H9 (cell line): ENCODE measurements at regions not wholly inside any gene's neighbourhood (a gene's known extent, or its start where the extent isn't known, plus 50 kb on each side); places are given as distances from the start of the nearest gene placed in this dataset.

Experiments used
- DNase-seq: peaks from one replicate; pipeline ENCODE4 v3.0.0-alpha.2; 2017
- H2AFZ ChIP-seq: one replicate; pipeline ENCODE4 v1.6.1; 2013; ENCODE audit warnings: mild to moderate bottlenecking, low read length, control low read depth, moderate library complexity
- H2AK5ac ChIP-seq: 2 replicates; pipeline ENCODE4 v1.6.1; 2013; ENCODE audit warnings: low read length, control low read depth, mixed read lengths; ENCODE audit not compliant: insufficient read length
- H2BK120ac ChIP-seq: one replicate; pipeline ENCODE4 v1.6.1; 2013; ENCODE audit warnings: low read depth, mild to moderate bottlenecking, low read length, control low read depth, inconsistent platforms; ENCODE audit not compliant: poor library complexity, severe bottlenecking
- H2BK12ac ChIP-seq: 2 replicates; pipeline ENCODE4 v1.6.1; 2013; ENCODE audit warnings: low read length, control low read depth, mixed read lengths, low read depth; ENCODE audit not compliant: insufficient read length
- H2BK15ac ChIP-seq: 2 replicates; pipeline ENCODE4 v1.6.1; 2013; ENCODE audit warnings: low read depth, low read length, control low read depth
- H2BK20ac ChIP-seq: one replicate; pipeline ENCODE4 v1.6.1; 2013; ENCODE audit warnings: low read depth, mild to moderate bottlenecking, low read length, control low read depth, inconsistent platforms; ENCODE audit not compliant: poor library complexity, severe bottlenecking
- H2BK5ac ChIP-seq: 2 replicates; pipeline ENCODE4 v1.6.1; 2013; ENCODE audit warnings: low read length, control low read depth, mixed read lengths; ENCODE audit not compliant: insufficient read length
- H3K14ac ChIP-seq: 2 replicates; pipeline ENCODE4 v1.6.1; 2013; ENCODE audit warnings: low read length, control low read depth; ENCODE audit not compliant: insufficient read depth
- H3K18ac ChIP-seq: 2 replicates; pipeline ENCODE4 v1.6.1; 2013; ENCODE audit warnings: low read depth, mild to moderate bottlenecking, mixed read lengths, low read length, control low read depth; ENCODE audit not compliant: insufficient read length
- H3K23ac ChIP-seq: 2 replicates; pipeline ENCODE4 v1.6.1; 2013; ENCODE audit warnings: low read length, control low read depth, mixed read lengths, low read depth; ENCODE audit not compliant: insufficient read length
- H3K23me2 ChIP-seq: 2 replicates; pipeline ENCODE4 v1.6.1; 2013; ENCODE audit warnings: low read depth, mild to moderate bottlenecking, mixed read lengths, low read length, control low read depth; ENCODE audit not compliant: insufficient read length, poor library complexity, severe bottlenecking
- H3K27ac ChIP-seq: 2 replicates; pipeline ENCODE4 v1.5.1; 2013; ENCODE audit warnings: low read length, control low read depth, mixed read lengths, low read depth; ENCODE audit not compliant: insufficient read length
- H3K27me3 ChIP-seq: 2 replicates; pipeline ENCODE4 v1.6.1; 2013; ENCODE audit warnings: low read length, control low read depth, inconsistent platforms; ENCODE audit not compliant: insufficient read depth
- H3K4ac ChIP-seq: 2 replicates; pipeline ENCODE4 v1.6.1; 2013; ENCODE audit warnings: low read depth, mild to moderate bottlenecking, control low read depth, inconsistent platforms, low read length, moderate library complexity
- H3K4me1 ChIP-seq: 2 replicates; pipeline ENCODE4 v1.6.1; 2013; ENCODE audit warnings: low read length, control low read depth, inconsistent platforms; ENCODE audit not compliant: insufficient read depth
- H3K4me2 ChIP-seq: 2 replicates; pipeline ENCODE4 v1.6.1; 2013; ENCODE audit warnings: low read length, control low read depth, mixed read lengths; ENCODE audit not compliant: insufficient read length, insufficient read depth
- H3K56ac ChIP-seq: 2 replicates; pipeline ENCODE4 v1.6.1; 2013; ENCODE audit warnings: low read depth, mild to moderate bottlenecking, mixed read lengths, low read length, control low read depth; ENCODE audit not compliant: insufficient read length
- H3K79me1 ChIP-seq: 2 replicates; pipeline ENCODE4 v1.6.1; 2013; ENCODE audit warnings: low read depth, mild to moderate bottlenecking, moderate library complexity, low read length, control low read depth, inconsistent platforms; ENCODE audit not compliant: insufficient read depth, poor library complexity, severe bottlenecking
- H3K79me2 ChIP-seq: 2 replicates; pipeline ENCODE4 v1.6.1; 2013; ENCODE audit warnings: low read length, control low read depth, inconsistent platforms; ENCODE audit not compliant: insufficient read depth
- H3K9ac ChIP-seq: 2 replicates; pipeline ENCODE4 v1.6.1; 2013; ENCODE audit warnings: low read length, control low read depth, mixed read lengths; ENCODE audit not compliant: insufficient read length; ENCODE audit errors: extremely low read depth
- H3K9me3 ChIP-seq: one replicate; pipeline ENCODE4 v1.6.1; 2013; ENCODE audit warnings: low read depth, low read length, inconsistent platforms; ENCODE audit not compliant: control insufficient read depth
- H3T11ph ChIP-seq: one replicate; pipeline ENCODE4 v1.6.1; 2013; ENCODE audit warnings: mild to moderate bottlenecking, low read length, control low read depth, inconsistent platforms
- H4K20me1 ChIP-seq: one replicate; pipeline ENCODE4 v1.6.1; 2013; ENCODE audit not compliant: control insufficient read depth, insufficient read length, insufficient read depth
- H4K5ac ChIP-seq: 2 replicates; pipeline ENCODE4 v1.6.1; 2013; ENCODE audit warnings: low read depth, mild to moderate bottlenecking, mixed read lengths, low read length, control low read depth; ENCODE audit not compliant: insufficient read length
- H4K8ac ChIP-seq: replicated peaks from 2 replicates; pipeline ENCODE4 v1.6.1; 2013; ENCODE audit warnings: low read length, control low read depth, mixed read lengths, low read depth; ENCODE audit not compliant: insufficient read length
- H4K91ac ChIP-seq: 2 replicates; pipeline ENCODE4 v1.6.1; 2013; ENCODE audit warnings: low read depth, mild to moderate bottlenecking, moderate library complexity, mixed read lengths, low read length, control low read depth; ENCODE audit not compliant: insufficient read length
- H3K27ac Mint-ChIP-seq, 3 experiments: 2 replicates in 2 of 3; 3 replicates in 1 of 3; pipeline ENCODE4 v1.8.0; 2020 to 2021; ENCODE audit warnings: mixed read lengths in 3 of 3, mild to moderate bottlenecking in 1 of 3, moderate library complexity in 1 of 3
- H3K27me3 Mint-ChIP-seq: 2 replicates; pipeline ENCODE4 v1.8.0; 2021; ENCODE audit warnings: low read depth, mild to moderate bottlenecking, moderate library complexity, mixed read lengths
- H3K36me3 Mint-ChIP-seq, 3 experiments: 2 replicates in 2 of 3; 3 replicates in 1 of 3; pipeline ENCODE4 v1.8.0; 2020 to 2021; ENCODE audit warnings: low read depth in 3 of 3, mixed read lengths in 3 of 3; ENCODE audit not compliant: insufficient read depth in 1 of 3
- H3K4me1 Mint-ChIP-seq, 2 experiments: 2 replicates each; pipeline ENCODE4 v1.8.0; 2020; ENCODE audit warnings: mixed read lengths in 2 of 2
- H3K4me3 Mint-ChIP-seq, 2 experiments: 2 replicates in 1 of 2; 3 replicates in 1 of 2; pipeline ENCODE4 v1.8.0; 2020 to 2021; ENCODE audit warnings: mild to moderate bottlenecking in 2 of 2, mixed read lengths in 2 of 2, moderate library complexity in 1 of 2
- H3K9me3 Mint-ChIP-seq, 2 experiments: 2 replicates in 1 of 2; 3 replicates in 1 of 2; pipeline ENCODE4 v1.8.0; 2020; ENCODE audit warnings: mild to moderate bottlenecking in 2 of 2, mixed read lengths in 2 of 2, moderate library complexity in 1 of 2
- WGBS: extraction: QIAGEN DNeasy Blood & Tissue Kit; methylation state at CpG from one replicate; pipeline ENCODE4 v1.1.7; 2013; ENCODE audit warnings: missing lambda C conversion rate, low lambda C conversion rate, mixed read lengths; ENCODE audit not compliant: insufficient read length; ENCODE audit errors: extremely low coverage; 5-methylcytosine and 5-hydroxymethylcytosine counted together
- TF ChIP-seq, protein P1 (sequence below): fragments of 200-600 bp; sonication (generic); conservative IDR thresholded peaks from 3 replicates; pipeline ENCODE4 v1.8.0; 2021; ENCODE audit warnings: antibody characterized with exemption, mild to moderate bottlenecking

DNA sequence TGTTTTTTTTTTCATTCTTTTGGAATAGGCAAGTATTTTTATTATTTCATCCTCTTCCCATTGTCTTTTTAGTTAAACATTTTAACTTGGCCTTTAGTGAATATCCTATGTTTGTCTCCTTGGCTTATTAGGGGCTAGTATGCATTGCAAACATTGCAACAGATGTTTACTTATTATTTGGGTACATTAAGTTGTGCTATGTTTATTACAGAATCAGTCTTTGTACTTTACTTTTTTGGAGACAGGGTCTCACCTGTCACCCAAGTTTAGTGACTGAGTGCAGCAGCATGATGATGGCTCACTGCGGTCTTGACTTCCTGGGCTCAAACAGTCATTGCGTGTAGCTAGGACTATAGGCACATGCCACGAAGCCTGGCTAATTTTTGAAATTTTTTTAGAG lies 51.1 kb upstream of the NUDT6 start:
- Histone ChIP-seq H3K23ac (no peak overlapping the region), H3K4me1 (no peaks in the 10 kb centered on the region), H3K27ac (no peak overlapping the region), H2BK12ac (no peak overlapping the region), H4K8ac (no peak overlapping the region), H2BK5ac (no peak overlapping the region), H3K56ac (no peak overlapping the region), H2BK20ac (no peak overlapping the region), H2AK5ac (no peak overlapping the region), H3K79me1 (no peaks in the 10 kb centered on the region), H4K20me1 (no peaks in the 10 kb centered on the region), H4K5ac (no peak overlapping the region), H3K9ac (no peak overlapping the region), H3K9me3 (peaks cover 32% of the 10 kb centered on the region), H2BK120ac (no peak overlapping the region), H3K79me2 (no peaks in the 10 kb centered on the region), H2BK15ac (no peak overlapping the region), H3K4ac (no peak overlapping the region), H3K18ac (no peak overlapping the region), H3K27me3 (no peaks in the 10 kb centered on the region), H4K91ac (no peak overlapping the region), H2AFZ (no peak overlapping the region), H3K23me2 (no peaks in the 10 kb centered on the region), H3T11ph (no peak overlapping the region), H3K4me2 (no peak overlapping the region), H3K14ac (no peak overlapping the region)
- no peak overlapping the region for H3K4me3 Mint-ChIP-seq
- peaks cover 0 to 8% of the 10 kb centered on the region in 2 experiments; a peak in 2 of 4 replicates for H3K4me1 Mint-ChIP-seq
- peaks cover 49 to 60% (median 50%) of the 10 kb centered on the region in 3 experiments for H3K36me3 Mint-ChIP-seq
- peaks cover 27 to 32% of the 10 kb centered on the region in 2 experiments for H3K9me3 Mint-ChIP-seq
- no peak overlapping the region for H3K27ac Mint-ChIP-seq
- H3K27me3 Mint-ChIP-seq = no peaks in the 10 kb centered on the region
- no peak for DNase-seq
- TF ChIP-seq, protein P1, sequence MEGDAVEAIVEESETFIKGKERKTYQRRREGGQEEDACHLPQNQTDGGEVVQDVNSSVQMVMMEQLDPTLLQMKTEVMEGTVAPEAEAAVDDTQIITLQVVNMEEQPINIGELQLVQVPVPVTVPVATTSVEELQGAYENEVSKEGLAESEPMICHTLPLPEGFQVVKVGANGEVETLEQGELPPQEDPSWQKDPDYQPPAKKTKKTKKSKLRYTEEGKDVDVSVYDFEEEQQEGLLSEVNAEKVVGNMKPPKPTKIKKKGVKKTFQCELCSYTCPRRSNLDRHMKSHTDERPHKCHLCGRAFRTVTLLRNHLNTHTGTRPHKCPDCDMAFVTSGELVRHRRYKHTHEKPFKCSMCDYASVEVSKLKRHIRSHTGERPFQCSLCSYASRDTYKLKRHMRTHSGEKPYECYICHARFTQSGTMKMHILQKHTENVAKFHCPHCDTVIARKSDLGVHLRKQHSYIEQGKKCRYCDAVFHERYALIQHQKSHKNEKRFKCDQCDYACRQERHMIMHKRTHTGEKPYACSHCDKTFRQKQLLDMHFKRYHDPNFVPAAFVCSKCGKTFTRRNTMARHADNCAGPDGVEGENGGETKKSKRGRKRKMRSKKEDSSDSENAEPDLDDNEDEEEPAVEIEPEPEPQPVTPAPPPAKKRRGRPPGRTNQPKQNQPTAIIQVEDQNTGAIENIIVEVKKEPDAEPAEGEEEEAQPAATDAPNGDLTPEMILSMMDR = no peak
- WGBS = no CpG with 5 or more reads among the region's 3 CpGs
